PC-3 (cell line): ENCODE measurements at regions not wholly inside any gene's neighbourhood (a gene's known extent, or its start where the extent isn't known, plus 50 kb on each side); places are given as distances from the start of the nearest gene placed in this dataset.

Experiments
- ATAC-seq: fragments of 200-7000 bp; cut with Tn5 transposase; 2 replicates; pipeline ENCODE4 v1.9.1; 2020; ENCODE audit warnings: mild to moderate bottlenecking, moderate library complexity
- BruUV-seq: library from RNA; stranded (reverse); fragments of 400-500 nt; replicated peaks from 2 replicates; lab custom pipeline; 2021; lab: Mats Ljungman, UMichigan
- CTCF ChIA-PET: fragments of 300-600 bp; sonication (Branson Sonifier 250); formaldehyde crosslinking; loops from one replicate; lab custom pipeline; 2022; ENCODE audit warnings: antibody characterized with exemption; lab: Charles Lee
- POLR2A ChIA-PET: fragments of 300-600 bp; sonication (Branson Sonifier 250); formaldehyde crosslinking; loops from one replicate; lab custom pipeline; 2022; ENCODE audit warnings: antibody characterized with exemption; ENCODE audit not compliant: unreplicated experiment; lab: Charles Lee
- DNase-seq: peaks from one replicate; pipeline ENCODE4 v3.0.0-alpha.2; 2015
- H2AFZ ChIP-seq: fragments of 300-600 bp; sonication (generic); 2 replicates; pipeline ENCODE4 v1.6.0; 2016; ENCODE audit warnings: antibody characterized with exemption, low read length
- H3F3A ChIP-seq: fragments of 300-600 bp; sonication (generic); one replicate; pipeline ENCODE4 v1.6.0; 2017; ENCODE audit warnings: antibody characterized with exemption, low read length, control low read depth, mild to moderate bottlenecking; ENCODE audit not compliant: unreplicated experiment
- H3K27ac ChIP-seq: fragments of 300-600 bp; sonication (generic); 2 replicates; pipeline ENCODE4 v1.5.1; 2016; ENCODE audit warnings: mild to moderate bottlenecking, low read length
- H3K27me3 ChIP-seq: fragments of 300-600 bp; sonication (generic); 2 replicates; pipeline ENCODE4 v1.6.1; 2016; ENCODE audit warnings: low read length, mixed read lengths
- H3K36me3 ChIP-seq: fragments of 300-600 bp; sonication (generic); 2 replicates; pipeline ENCODE4 v1.6.1; 2016; ENCODE audit warnings: low read depth, mixed run types, low read length, mixed read lengths
- H3K4me1 ChIP-seq: fragments of 300-600 bp; sonication (generic); 2 replicates; pipeline ENCODE4 v1.5.1; 2016; ENCODE audit warnings: low read length; ENCODE audit not compliant: insufficient read depth
- H3K4me2 ChIP-seq: fragments of 300-600 bp; sonication (generic); 2 replicates; pipeline ENCODE4 v1.6.0; 2016; ENCODE audit warnings: low read length
- H3K4me3 ChIP-seq: fragments of 300-600 bp; sonication (generic); 2 replicates; pipeline ENCODE4 v1.5.1; 2016; ENCODE audit warnings: mild to moderate bottlenecking, low read length, mixed read lengths
- H3K79me2 ChIP-seq: fragments of 300-600 bp; sonication (generic); 2 replicates; pipeline ENCODE4 v1.6.1; 2017; ENCODE audit warnings: low read length, mixed read lengths
- H3K9ac ChIP-seq: fragments of 300-600 bp; sonication (generic); 2 replicates; pipeline ENCODE4 v1.6.0; 2016; ENCODE audit warnings: mild to moderate bottlenecking, low read length
- H3K9me2 ChIP-seq: fragments of 300-600 bp; sonication (generic); replicated peaks from 2 replicates; pipeline ENCODE4 v1.6.1; 2016; ENCODE audit warnings: mixed run types, low read length, mixed read lengths
- H3K9me3 ChIP-seq: fragments of 300-600 bp; sonication (generic); 2 replicates; pipeline ENCODE4 v1.6.1; 2016; ENCODE audit warnings: low read length, mixed read lengths
- H4K20me1 ChIP-seq: fragments of 300-600 bp; sonication (generic); 2 replicates; pipeline ENCODE4 v1.6.1; 2016; ENCODE audit warnings: low read length, mixed read lengths
- CTCF ChIP-seq: fragments of 300-600 bp; sonication (generic); conservative IDR thresholded peaks from 2 replicates; pipeline ENCODE4 v1.5.1; 2017; ENCODE audit warnings: antibody characterized with exemption, low read depth, mild to moderate bottlenecking, low read length
- EZH2 ChIP-seq: fragments of 300-600 bp; sonication (generic); IDR thresholded peaks from one replicate; pipeline ENCODE4 v1.6.1; 2017; ENCODE audit warnings: antibody characterized with exemption, mild to moderate bottlenecking, low read length; ENCODE audit not compliant: unreplicated experiment
- EZH2phosphoT487 ChIP-seq: fragments of 300-600 bp; sonication (generic); IDR thresholded peaks from 2 replicates; pipeline ENCODE4 v1.6.1; 2018; ENCODE audit warnings: mild to moderate bottlenecking, antibody characterized with exemption, low read length, borderline replicate concordance
- intact Hi-C: fragments of 100-400 bp; cut with micrococcal nuclease; formaldehyde crosslinking; loops from 2 replicates; pipeline ENCODE4 v1.9.0; 2023

- DNase-seq (no peak), ATAC-seq (no peak)
- Histone ChIP-seq H3K27ac (no peak overlapping the region), H4K20me1 (no peaks in the 10 kb centered on the region), H3K4me3 (no peak overlapping the region), H3K27me3 (no peaks in the 10 kb centered on the region), H3K4me2 (no peak overlapping the region), H3K9me2 (no peaks in the 10 kb centered on the region), H3K79me2 (no peaks in the 10 kb centered on the region), H3K36me3 (no peaks in the 10 kb centered on the region), H3K9me3 (0 out of 2 replicates have a peak, but pooled peaks cover 5% of the 10 kb centered on the region), H2AFZ (no peak overlapping the region; the same call in 1 of the 2 replicates), H3F3A (no peaks in the 10 kb centered on the region), H3K9ac (no peak overlapping the region), H3K4me1 (no peaks in the 10 kb centered on the region)
- ChIA-PET CTCF (no interaction called here), POLR2A (no interaction called here)
- BruUV-seq = no TSS peak
- TF ChIP-seq CTCF (no peak), EZH2phosphoT487 (no peak), EZH2 (no peak)
- intact Hi-C loops = no loop called here
These were observed 1120.1 kb upstream of the NCAM2 start for GRCh38 chr21:19878133-19878532.

GRCh38 chr21:19899645-19900044 is 1098.6 kb upstream of the NCAM2 start:
- CTCF ChIA-PET = no interaction called here
- no TSS peak for BruUV-seq

More at GRCh38 chr21:19899645-19900044, 1098.6 kb upstream of the NCAM2 start:
- POLR2A ChIA-PET = no interaction called here
- Histone ChIP-seq H3K9me3 (no peaks in the 10 kb centered on the region), H3K4me3 (no peak overlapping the region), H2AFZ (no peak overlapping the region), H3K4me2 (no peak overlapping the region), H3K79me2 (no peaks in the 10 kb centered on the region), H3K27ac (no peak overlapping the region), H3K4me1 (no peaks in the 10 kb centered on the region), H3F3A (no peaks in the 10 kb centered on the region), H3K9ac (no peak overlapping the region), H3K9me2 (no peaks in the 10 kb centered on the region), H3K36me3 (no peaks in the 10 kb centered on the region), H3K27me3 (no peaks in the 10 kb centered on the region), H4K20me1 (no peaks in the 10 kb centered on the region)
- ATAC-seq (no peak), DNase-seq (no peak)
- TF ChIP-seq EZH2 = no peak
- no peak for TF ChIP-seq EZH2phosphoT487
- no peak for TF ChIP-seq CTCF
- intact Hi-C loops = no loop called here
